Mesendoderm (in vitro differentiated cells): ENCODE measurements at regions not wholly inside any gene's neighbourhood (a gene's known extent, or its start where the extent isn't known, plus 50 kb on each side); places are given as distances from the start of the nearest gene placed in this dataset.

Source experiments
- DNase-seq: peaks from one replicate; pipeline ENCODE4 v3.0.0; 2013
- H2AK5ac ChIP-seq: 2 replicates; pipeline ENCODE4 v1.6.1; 2013; ENCODE audit warnings: low read length, inconsistent platforms
- H2BK120ac ChIP-seq: 2 replicates; pipeline ENCODE4 v1.6.1; 2013; ENCODE audit warnings: low read depth, mild to moderate bottlenecking, low read length, moderate library complexity, mixed read lengths
- H2BK15ac ChIP-seq: replicated peaks from 2 replicates; pipeline ENCODE4 v1.6.1; 2013; ENCODE audit warnings: low read depth, mild to moderate bottlenecking, moderate library complexity
- H2BK5ac ChIP-seq: 2 replicates; pipeline ENCODE4 v1.6.1; 2013; ENCODE audit warnings: low read length, inconsistent platforms
- H3K18ac ChIP-seq: 2 replicates; pipeline ENCODE4 v1.6.1; 2013; ENCODE audit warnings: mild to moderate bottlenecking, low read length, mixed read lengths
- H3K23ac ChIP-seq: one replicate; pipeline ENCODE4 v1.6.1; 2013; ENCODE audit warnings: low read length
- H3K27ac ChIP-seq: 2 replicates; pipeline ENCODE4 v1.5.1; 2013; ENCODE audit warnings: low read depth, mild to moderate bottlenecking, inconsistent platforms, low read length, moderate library complexity
- H3K27me3 ChIP-seq: 2 replicates; pipeline ENCODE4 v1.6.1; 2013; ENCODE audit warnings: low read length, control low read depth, mild to moderate bottlenecking, inconsistent platforms; ENCODE audit not compliant: insufficient read depth, poor library complexity
- H3K36me3 ChIP-seq: 2 replicates; pipeline ENCODE4 v1.6.1; 2013; ENCODE audit warnings: low read length, inconsistent platforms; ENCODE audit not compliant: control insufficient read depth, insufficient read depth
- H3K4ac ChIP-seq: one replicate; pipeline ENCODE4 v1.6.1; 2013; ENCODE audit warnings: low read depth, mild to moderate bottlenecking, low read length, moderate library complexity
- H3K4me1 ChIP-seq: 2 replicates; pipeline ENCODE4 v1.6.1; 2013; ENCODE audit warnings: low read depth, low read length, inconsistent platforms; ENCODE audit not compliant: control insufficient read depth
- H3K4me2 ChIP-seq: 2 replicates; pipeline ENCODE4 v1.6.1; 2013; ENCODE audit warnings: low read length
- H3K4me3 ChIP-seq: 2 replicates; pipeline ENCODE4 v1.5.1; 2013; ENCODE audit warnings: mild to moderate bottlenecking, low read length
- H3K56ac ChIP-seq: one replicate; pipeline ENCODE4 v1.6.1; 2013; ENCODE audit warnings: low read length
- H3K79me1 ChIP-seq: 2 replicates; pipeline ENCODE4 v1.6.1; 2013; ENCODE audit warnings: low read length, inconsistent platforms
- H3K79me2 ChIP-seq: 2 replicates; pipeline ENCODE4 v1.6.1; 2013; ENCODE audit warnings: mild to moderate bottlenecking, low read length; ENCODE audit not compliant: control insufficient read depth, insufficient read depth
- H3K9ac ChIP-seq: 2 replicates; pipeline ENCODE4 v1.6.1; 2013; ENCODE audit warnings: low read length, inconsistent platforms
- H4K5ac ChIP-seq: one replicate; pipeline ENCODE4 v1.6.1; 2013; ENCODE audit warnings: low read length
- H4K8ac ChIP-seq: one replicate; pipeline ENCODE4 v1.6.1; 2013; ENCODE audit warnings: low read depth, mild to moderate bottlenecking, control low read depth, low read length, moderate library complexity
- WGBS: extraction: QIAGEN DNeasy Blood & Tissue Kit; methylation state at CpG from one replicate; pipeline ENCODE4 v1.1.7; 2013; ENCODE audit warnings: low lambda C conversion rate, missing lambda C conversion rate; ENCODE audit not compliant: insufficient coverage; ENCODE audit errors: extremely low coverage; 5-methylcytosine and 5-hydroxymethylcytosine counted together

- no CpG with 5 or more reads among the region's 3 CpGs for WGBS
- H3K4me2 ChIP-seq = no peak overlapping the region
- H3K4me1 ChIP-seq = no peaks in the 10 kb centered on the region
These were observed 1402.4 kb upstream of the FLRT2 start for GRCh38 chr14:84127495-84127894.

GRCh38 chr14:84128050-84128449 is 1401.9 kb upstream of the FLRT2 start:
- H3K27me3 ChIP-seq = no peaks in the 10 kb centered on the region
- no peaks in the 10 kb centered on the region for H3K79me2 ChIP-seq
- H3K18ac ChIP-seq = no peak overlapping the region
- H3K4me1 ChIP-seq = no peaks in the 10 kb centered on the region
- WGBS = no CpG with 5 or more reads among the region's 3 CpGs
- H2BK120ac ChIP-seq = no peak overlapping the region
- no peak overlapping the region for H2BK15ac ChIP-seq
- no peak overlapping the region for H3K4me3 ChIP-seq
- H3K4me2 ChIP-seq = no peak overlapping the region
- no peak overlapping the region for H3K27ac ChIP-seq
- no peak for DNase-seq
- no peak overlapping the region for H2BK5ac ChIP-seq
- H2AK5ac ChIP-seq = no peak overlapping the region
- no peak overlapping the region for H3K56ac ChIP-seq
- no peak overlapping the region for H4K8ac ChIP-seq
- no peaks in the 10 kb centered on the region for H3K36me3 ChIP-seq
- H4K5ac ChIP-seq = no peak overlapping the region
- H3K79me1 ChIP-seq = no peaks in the 10 kb centered on the region
- no peak overlapping the region for H3K4ac ChIP-seq
- H3K9ac ChIP-seq = no peak overlapping the region
- H3K23ac ChIP-seq = no peak overlapping the region

More at GRCh38 chr14:84127495-84127894, 1402.4 kb upstream of the FLRT2 start:
- DNase-seq = no peak
- Histone ChIP-seq H3K79me1 (no peaks in the 10 kb centered on the region), H2BK120ac (no peak overlapping the region), H3K27ac (no peak overlapping the region), H4K8ac (no peak overlapping the region), H3K9ac (no peak overlapping the region), H3K27me3 (no peaks in the 10 kb centered on the region), H3K4me3 (no peak overlapping the region), H3K36me3 (no peaks in the 10 kb centered on the region), H3K79me2 (no peaks in the 10 kb centered on the region), H2AK5ac (no peak overlapping the region), H3K18ac (no peak overlapping the region), H4K5ac (no peak overlapping the region), H2BK15ac (no peak overlapping the region), H2BK5ac (no peak overlapping the region), H3K4ac (no peak overlapping the region), H3K56ac (no peak overlapping the region), H3K23ac (no peak overlapping the region)

GRCh38 chr14:84129007-84129406 is 1400.9 kb upstream of the FLRT2 start:
- WGBS = no CpG with 5 or more reads among the region's 5 CpGs
- H3K4me3 ChIP-seq = no peak overlapping the region
- H3K27ac ChIP-seq = no peak overlapping the region

GRCh38 chr14:84129941-84130340 is 1400.0 kb upstream of the FLRT2 start:
- no peak overlapping the region for H2BK15ac ChIP-seq
- H3K56ac ChIP-seq = no peak overlapping the region
- no peak overlapping the region for H3K4me2 ChIP-seq
- no peak overlapping the region for H3K27ac ChIP-seq
- no CpG with 5 or more reads among the region's 1 CpG for WGBS
- no peaks in the 10 kb centered on the region for H3K79me1 ChIP-seq
- H3K4ac ChIP-seq = no peak overlapping the region
- H3K4me1 ChIP-seq = no peaks in the 10 kb centered on the region
- H4K5ac ChIP-seq = no peak overlapping the region
- H3K36me3 ChIP-seq = no peaks in the 10 kb centered on the region
- H3K18ac ChIP-seq = no peak overlapping the region
- H2BK120ac ChIP-seq = no peak overlapping the region
- no peak overlapping the region for H2BK5ac ChIP-seq
- H3K4me3 ChIP-seq = no peak overlapping the region
- H4K8ac ChIP-seq = no peak overlapping the region
- no peaks in the 10 kb centered on the region for H3K79me2 ChIP-seq
- no peak for DNase-seq
- no peak overlapping the region for H3K23ac ChIP-seq
- H2AK5ac ChIP-seq = no peak overlapping the region
- H3K27me3 ChIP-seq = no peaks in the 10 kb centered on the region
- H3K9ac ChIP-seq = no peak overlapping the region

More at GRCh38 chr14:84129007-84129406, 1400.9 kb upstream of the FLRT2 start:
- Histone ChIP-seq H3K79me2 (no peaks in the 10 kb centered on the region), H2BK120ac (no peak overlapping the region), H3K18ac (no peak overlapping the region), H2AK5ac (no peak overlapping the region), H3K23ac (no peak overlapping the region), H3K4me2 (no peak overlapping the region), H4K5ac (no peak overlapping the region), H3K9ac (no peak overlapping the region), H3K79me1 (no peaks in the 10 kb centered on the region), H3K4ac (no peak overlapping the region), H3K56ac (no peak overlapping the region), H2BK5ac (no peak overlapping the region), H4K8ac (no peak overlapping the region), H2BK15ac (no peak overlapping the region), H3K36me3 (no peaks in the 10 kb centered on the region), H3K27me3 (no peaks in the 10 kb centered on the region), H3K4me1 (no peaks in the 10 kb centered on the region)
- no peak for DNase-seq

GRCh38 chr14:84131924-84132323 is 1398.0 kb upstream of the FLRT2 start:
- Histone ChIP-seq H2AK5ac (no peak overlapping the region), H3K9ac (no peak overlapping the region), H3K4me1 (no peaks in the 10 kb centered on the region), H3K4me2 (no peak overlapping the region), H3K27me3 (no peaks in the 10 kb centered on the region), H4K5ac (no peak overlapping the region), H3K4me3 (no peak overlapping the region), H2BK15ac (no peak overlapping the region), H2BK120ac (no peak overlapping the region), H3K79me1 (no peaks in the 10 kb centered on the region), H3K56ac (no peak overlapping the region), H3K18ac (no peak overlapping the region), H3K27ac (no peak overlapping the region), H3K36me3 (no peaks in the 10 kb centered on the region), H2BK5ac (no peak overlapping the region), H3K4ac (no peak overlapping the region), H4K8ac (no peak overlapping the region), H3K79me2 (no peaks in the 10 kb centered on the region), H3K23ac (no peak overlapping the region)
- DNase-seq = no peak

GRCh38 chr14:84144166-84144565 is 1385.8 kb upstream of the FLRT2 start:
- no peaks in the 10 kb centered on the region for H3K27me3 ChIP-seq
- H4K8ac ChIP-seq = no peak overlapping the region
- H3K18ac ChIP-seq = no peak overlapping the region
- no peaks in the 10 kb centered on the region for H3K79me2 ChIP-seq
- no CpG with 5 or more reads among the region's 2 CpGs for WGBS
- H2BK15ac ChIP-seq = no peak overlapping the region
- H3K36me3 ChIP-seq = no peaks in the 10 kb centered on the region
- no peak overlapping the region for H3K4ac ChIP-seq
- peak; percentile 28 for DNase-seq
- H2AK5ac ChIP-seq = no peak overlapping the region
- no peak overlapping the region for H3K4me2 ChIP-seq
- H2BK120ac ChIP-seq = no peak overlapping the region
- no peaks in the 10 kb centered on the region for H3K79me1 ChIP-seq
- H3K56ac ChIP-seq = no peak overlapping the region
- no peak overlapping the region for H3K9ac ChIP-seq
- H2BK5ac ChIP-seq = no peak overlapping the region
- H3K4me3 ChIP-seq = no peak overlapping the region
- no peak overlapping the region for H3K23ac ChIP-seq
- no peak overlapping the region for H4K5ac ChIP-seq
- H3K4me1 ChIP-seq = no peaks in the 10 kb centered on the region
- no peak overlapping the region for H3K27ac ChIP-seq
